Neuron (in vitro differentiated cells): ENCODE measurements at regions not wholly inside any gene's neighbourhood (a gene's known extent, or its start where the extent isn't known, plus 50 kb on each side); places are given as distances from the start of the nearest gene placed in this dataset.
"Not testable (repeated sequence)": the region's sequence is repeated elsewhere in the genome, so short reads cannot be mapped to it uniquely, and the experiment has no call there.

Experiments used
- H2AFZ ChIP-seq: one replicate; pipeline ENCODE4 v1.6.1; 2013; ENCODE audit warnings: low read depth, mild to moderate bottlenecking, inconsistent platforms, low read length, moderate library complexity
- H3K27me3 ChIP-seq: one replicate; pipeline ENCODE4 v1.6.1; 2013; ENCODE audit warnings: low read length; ENCODE audit not compliant: insufficient read depth
- H3K36me3 ChIP-seq: one replicate; pipeline ENCODE4 v1.6.1; 2013; ENCODE audit warnings: low read length; ENCODE audit not compliant: insufficient read depth
- H3K4me1 ChIP-seq: one replicate; pipeline ENCODE4 v1.6.1; 2013; ENCODE audit warnings: low read length; ENCODE audit not compliant: insufficient read depth
- H3K4me3 ChIP-seq: 2 replicates; pipeline ENCODE4 v1.5.1; 2013; ENCODE audit warnings: mild to moderate bottlenecking, low read length, moderate library complexity
- H3K9me3 ChIP-seq: one replicate; pipeline ENCODE4 v1.6.1; 2013; ENCODE audit warnings: low read length

DNA sequence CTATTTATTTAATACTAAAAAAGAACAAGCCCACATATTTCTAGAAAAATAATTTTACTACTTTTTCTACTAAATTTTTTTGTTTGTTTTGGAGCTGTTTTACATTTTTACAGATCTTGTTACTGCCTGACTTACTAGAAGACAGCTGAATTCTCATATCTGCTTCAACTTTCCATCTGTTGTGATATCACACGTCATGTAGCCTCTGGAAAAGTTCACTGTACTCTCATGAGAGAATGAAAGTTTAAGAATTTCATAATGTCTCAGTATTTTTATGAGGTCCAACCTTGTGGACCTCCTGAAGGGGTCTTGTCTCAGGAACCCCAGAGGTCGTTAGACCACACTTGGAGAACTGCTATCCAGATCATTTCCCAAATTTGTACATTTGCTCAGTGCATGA lies 81.7 kb upstream of the MTHFD1L start:
- H2AFZ ChIP-seq: no peak overlapping the region
- no peaks in the 10 kb centered on the region for H3K27me3 ChIP-seq
- peaks cover 56% of the 10 kb centered on the region for H3K36me3 ChIP-seq
- no peak overlapping the region for H3K4me3 ChIP-seq
- H3K4me1 ChIP-seq: no peaks in the 10 kb centered on the region
- peaks cover 9% of the 10 kb centered on the region for H3K9me3 ChIP-seq

GRCh38 chr6:150787429-150787828 lies 78.1 kb upstream of the MTHFD1L start:
- H3K9me3 ChIP-seq: peaks cover 7% of the 10 kb centered on the region
- no peak overlapping the region for H3K4me3 ChIP-seq
- no peaks in the 10 kb centered on the region for H3K27me3 ChIP-seq
- H3K4me1 ChIP-seq: no peaks in the 10 kb centered on the region
- no peak overlapping the region for H2AFZ ChIP-seq
- peaks cover 56% of the 10 kb centered on the region for H3K36me3 ChIP-seq

DNA sequence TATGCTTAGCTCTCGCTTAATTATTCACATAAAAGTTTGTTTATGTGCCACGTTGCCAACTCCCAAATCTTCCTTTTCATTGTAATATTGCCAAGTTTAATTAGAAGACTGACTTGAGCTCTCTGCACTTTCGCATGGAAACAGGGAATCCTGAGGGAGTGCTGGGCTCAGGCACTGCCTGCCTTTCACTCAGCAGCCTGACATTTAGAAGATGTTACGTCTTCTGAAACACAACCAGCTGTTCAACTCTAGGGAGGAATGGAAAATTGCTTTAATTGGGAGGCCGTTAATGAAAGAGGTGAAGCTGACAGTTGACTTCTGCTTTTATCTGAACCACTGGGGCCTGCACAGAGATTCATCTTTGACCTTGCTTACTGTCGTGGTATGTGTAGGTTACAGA lies 77.4 kb upstream of the MTHFD1L start:
- Histone ChIP-seq H3K36me3 (peaks cover 52% of the 10 kb centered on the region), H3K4me1 (no peaks in the 10 kb centered on the region), H3K27me3 (no peaks in the 10 kb centered on the region), H3K9me3 (peaks cover 7% of the 10 kb centered on the region), H2AFZ (no peak overlapping the region), H3K4me3 (no peak overlapping the region)

DNA sequence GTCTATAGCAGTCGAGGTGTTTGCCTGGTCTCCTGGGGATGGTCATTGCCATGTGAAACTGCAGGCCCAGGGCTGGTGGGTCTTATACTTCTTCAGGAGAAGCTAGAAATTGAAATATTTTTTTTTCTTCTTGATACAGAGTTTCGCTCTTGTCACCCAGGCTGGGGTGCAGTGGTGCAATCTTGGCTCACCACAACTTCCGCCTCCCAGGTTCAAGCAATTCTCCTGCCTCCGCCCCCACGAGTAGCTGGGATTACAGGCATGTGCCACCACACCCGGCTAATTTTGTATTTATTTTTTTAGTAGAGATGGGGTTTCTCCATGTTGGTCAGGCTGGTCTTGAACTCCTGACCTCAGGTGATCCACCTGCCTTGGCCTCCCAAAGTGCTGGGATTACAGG lies 75.6 kb upstream of the MTHFD1L start:
- not testable (repeated sequence) for H2AFZ ChIP-seq, H3K4me1 ChIP-seq, H3K4me3 ChIP-seq, H3K27me3 ChIP-seq, H3K9me3 ChIP-seq
- H3K36me3 ChIP-seq: peaks cover 42% of the 10 kb centered on the region

DNA sequence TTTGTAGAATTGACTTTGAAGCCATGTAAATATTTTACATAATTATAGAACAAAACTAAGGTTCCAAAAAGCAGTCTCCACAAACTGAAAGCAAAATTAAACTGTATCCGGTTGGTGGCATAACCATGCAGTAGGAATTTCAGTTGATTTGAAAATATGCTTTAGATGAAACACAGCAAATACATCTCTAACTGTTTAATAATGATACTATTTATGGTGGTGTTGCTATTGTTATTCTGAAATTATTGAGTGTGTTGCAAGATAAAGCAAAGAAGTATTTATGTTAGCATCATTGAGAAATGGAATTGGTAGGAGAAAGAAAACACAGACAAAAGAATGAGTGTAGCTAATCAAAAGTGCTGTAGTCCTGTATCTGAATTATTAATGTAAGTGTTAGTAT lies 73.8 kb upstream of the MTHFD1L start:
- Histone ChIP-seq H2AFZ (no peak overlapping the region), H3K9me3 (no peaks in the 10 kb centered on the region), H3K4me3 (no peak overlapping the region), H3K27me3 (no peaks in the 10 kb centered on the region), H3K36me3 (peaks cover 42% of the 10 kb centered on the region), H3K4me1 (no peaks in the 10 kb centered on the region)

DNA sequence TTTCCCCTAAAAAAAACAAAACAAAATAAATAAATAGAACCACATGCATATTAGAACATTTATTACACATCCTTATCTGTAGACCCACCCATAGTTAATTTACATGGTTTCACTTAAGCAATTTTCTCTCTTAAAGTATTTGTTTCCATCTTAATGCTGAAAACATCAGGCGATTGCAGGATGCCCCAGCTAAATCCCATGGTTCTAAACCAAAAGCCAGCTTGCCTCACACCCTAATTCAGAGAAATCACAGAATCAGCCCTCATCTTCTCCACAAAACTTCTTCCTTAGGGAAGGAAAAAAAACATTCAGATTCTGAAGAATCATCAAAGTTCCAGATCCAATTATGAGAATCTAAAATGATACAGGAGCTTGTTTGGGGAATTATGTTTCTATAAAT lies 67.6 kb upstream of the MTHFD1L start:
- Histone ChIP-seq H3K36me3 (peaks cover 53% of the 10 kb centered on the region), H2AFZ (no peak overlapping the region)

GRCh38 chr6:150799276-150799805 lies 66.2 kb upstream of the MTHFD1L start:
- no peaks in the 10 kb centered on the region for H3K27me3 ChIP-seq
- H2AFZ ChIP-seq: no peak overlapping the region
- peaks cover 60% of the 10 kb centered on the region for H3K36me3 ChIP-seq
- H3K4me1 ChIP-seq: no peaks in the 10 kb centered on the region
- no peak overlapping the region for H3K4me3 ChIP-seq
- no peaks in the 10 kb centered on the region for H3K9me3 ChIP-seq

More for the DNA sequence above, 67.6 kb upstream of the MTHFD1L start:
- H3K27me3 ChIP-seq: no peaks in the 10 kb centered on the region
- no peak overlapping the region for H3K4me3 ChIP-seq
- H3K4me1 ChIP-seq: no peaks in the 10 kb centered on the region
- H3K9me3 ChIP-seq: no peaks in the 10 kb centered on the region

GRCh38 chr6:150800674-150801314 lies 64.7 kb upstream of the MTHFD1L start:
- Histone ChIP-seq H3K4me3 (no peak overlapping the region), H2AFZ (no peak overlapping the region), H3K27me3 (no peaks in the 10 kb centered on the region), H3K36me3 (peaks cover 70% of the 10 kb centered on the region), H3K4me1 (no peaks in the 10 kb centered on the region), H3K9me3 (no peaks in the 10 kb centered on the region)

GRCh38 chr6:150806790-150807189 lies 58.7 kb upstream of the MTHFD1L start:
- Histone ChIP-seq H3K27me3 (no peaks in the 10 kb centered on the region), H3K4me1 (no peaks in the 10 kb centered on the region), H3K9me3 (no peaks in the 10 kb centered on the region), H2AFZ (no peak overlapping the region), H3K36me3 (peaks cover 73% of the 10 kb centered on the region), H3K4me3 (no peak overlapping the region)

DNA sequence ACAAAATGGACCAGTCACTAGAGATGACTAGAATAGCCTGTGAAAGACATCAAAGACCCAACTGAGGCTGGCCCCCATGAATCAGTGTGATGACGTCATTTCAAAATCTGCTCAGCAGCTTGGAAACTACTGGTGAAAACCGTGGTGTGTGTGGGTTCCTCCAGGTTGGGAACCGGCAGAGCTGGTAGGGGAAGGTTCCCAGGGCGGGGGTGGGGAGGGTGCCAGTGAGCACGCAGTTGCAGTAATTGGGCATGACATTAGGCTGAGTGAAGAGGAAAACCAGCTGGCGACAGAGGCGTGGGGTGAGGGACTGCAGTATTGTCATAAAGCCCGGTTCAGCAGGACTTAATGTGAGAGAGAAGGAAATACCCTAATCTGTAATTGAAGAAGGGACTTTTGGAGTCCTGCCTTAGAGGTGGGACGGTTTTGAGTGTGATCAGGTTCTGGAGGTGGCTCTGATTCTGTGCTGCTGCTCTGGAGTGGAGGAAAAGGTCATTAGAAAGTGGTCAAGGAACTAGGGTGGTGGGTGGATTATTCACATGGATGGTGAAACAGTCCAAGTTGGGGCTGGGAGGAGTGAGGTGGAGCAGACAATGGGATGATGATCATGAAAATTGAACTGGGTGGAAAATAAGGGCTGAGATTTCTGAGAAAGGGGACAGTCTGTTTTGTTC lies 52.0 kb upstream of the MTHFD1L start:
- Histone ChIP-seq H2AFZ (no peak overlapping the region), H3K36me3 (peaks cover 64% of the 10 kb centered on the region), H3K27me3 (no peaks in the 10 kb centered on the region), H3K4me1 (peaks cover 5% of the 10 kb centered on the region), H3K4me3 (no peak overlapping the region), H3K9me3 (peaks cover 4% of the 10 kb centered on the region)

GRCh38 chr6:150813993-150814359 lies 51.5 kb upstream of the MTHFD1L start:
- peaks cover 5% of the 10 kb centered on the region for H3K4me1 ChIP-seq
- no peaks in the 10 kb centered on the region for H3K27me3 ChIP-seq
- no peak overlapping the region for H2AFZ ChIP-seq
- peaks cover 64% of the 10 kb centered on the region for H3K36me3 ChIP-seq
- H3K4me3 ChIP-seq: no peak overlapping the region
- H3K9me3 ChIP-seq: peaks cover 4% of the 10 kb centered on the region
